Loucy (cell line): ENCODE measurements at regions not wholly inside any gene's neighbourhood (a gene's known extent, or its start where the extent isn't known, plus 50 kb on each side); places are given as distances from the start of the nearest gene placed in this dataset.

Source experiments
- EZH2phosphoT487 ChIP-seq: fragments of 200-600 bp; IDR thresholded peaks from 2 replicates; pipeline ENCODE4 v1.6.1; 2018; ENCODE audit warnings: antibody characterized with exemption, mild to moderate bottlenecking, moderate library complexity, borderline replicate concordance
- TF ChIP-seq, protein P1 (sequence below): fragments of 200-600 bp; sonication (generic); conservative IDR thresholded peaks from 2 replicates; pipeline ENCODE4 v1.5.1; 2014; ENCODE audit warnings: mild to moderate bottlenecking, antibody characterized with exemption, low read length

DNA sequence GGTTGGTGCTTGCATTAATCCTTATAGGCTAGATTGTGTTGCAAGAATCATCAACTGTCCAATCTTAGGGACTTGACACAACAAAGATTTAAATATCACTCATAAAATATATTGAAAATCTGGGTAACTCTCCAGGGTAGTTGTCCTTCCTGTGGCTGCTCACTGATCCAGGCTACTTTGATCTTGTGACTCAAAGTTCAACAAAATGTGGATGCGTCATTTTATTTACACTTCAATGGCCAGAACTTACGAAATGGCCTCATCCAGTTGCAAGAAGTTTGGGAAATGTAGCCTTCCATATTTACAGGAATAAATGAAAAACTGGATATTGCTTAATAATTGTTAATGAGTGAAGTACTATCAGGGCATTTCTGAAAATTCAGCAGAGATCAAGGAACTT, 235.5 kb upstream of the ACTBL2 start:
- TF ChIP-seq, protein P1, sequence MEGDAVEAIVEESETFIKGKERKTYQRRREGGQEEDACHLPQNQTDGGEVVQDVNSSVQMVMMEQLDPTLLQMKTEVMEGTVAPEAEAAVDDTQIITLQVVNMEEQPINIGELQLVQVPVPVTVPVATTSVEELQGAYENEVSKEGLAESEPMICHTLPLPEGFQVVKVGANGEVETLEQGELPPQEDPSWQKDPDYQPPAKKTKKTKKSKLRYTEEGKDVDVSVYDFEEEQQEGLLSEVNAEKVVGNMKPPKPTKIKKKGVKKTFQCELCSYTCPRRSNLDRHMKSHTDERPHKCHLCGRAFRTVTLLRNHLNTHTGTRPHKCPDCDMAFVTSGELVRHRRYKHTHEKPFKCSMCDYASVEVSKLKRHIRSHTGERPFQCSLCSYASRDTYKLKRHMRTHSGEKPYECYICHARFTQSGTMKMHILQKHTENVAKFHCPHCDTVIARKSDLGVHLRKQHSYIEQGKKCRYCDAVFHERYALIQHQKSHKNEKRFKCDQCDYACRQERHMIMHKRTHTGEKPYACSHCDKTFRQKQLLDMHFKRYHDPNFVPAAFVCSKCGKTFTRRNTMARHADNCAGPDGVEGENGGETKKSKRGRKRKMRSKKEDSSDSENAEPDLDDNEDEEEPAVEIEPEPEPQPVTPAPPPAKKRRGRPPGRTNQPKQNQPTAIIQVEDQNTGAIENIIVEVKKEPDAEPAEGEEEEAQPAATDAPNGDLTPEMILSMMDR = no peak
- TF ChIP-seq EZH2phosphoT487 = no peak
